ENCODE measurements at regions not wholly inside any gene's neighbourhood (a gene's known extent, or its start where the extent isn't known, plus 50 kb on each side); places are given as distances from the start of the nearest gene placed in this dataset.

DNA sequence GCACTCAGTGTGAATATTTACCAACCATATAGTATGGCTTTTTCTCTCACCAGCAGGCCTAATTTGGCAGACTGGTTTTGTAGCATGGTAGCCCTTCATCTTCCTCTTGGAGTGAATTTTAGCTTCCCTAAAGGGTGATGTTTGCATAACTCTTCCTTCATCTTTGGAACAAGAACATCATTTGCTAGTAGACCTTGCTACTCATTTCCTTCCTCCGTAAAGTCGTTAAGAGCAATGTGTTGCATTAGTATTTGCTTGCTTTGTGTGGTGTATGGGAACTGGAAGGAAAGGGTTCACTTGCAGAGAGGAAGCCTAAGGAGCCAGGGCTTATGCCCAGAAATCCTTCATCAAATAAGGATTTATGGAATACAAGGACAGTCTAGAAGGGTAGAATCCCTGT, 50.2 kb upstream of the PGRMC2 start:
- TF ChIP-seq, protein P1, sequence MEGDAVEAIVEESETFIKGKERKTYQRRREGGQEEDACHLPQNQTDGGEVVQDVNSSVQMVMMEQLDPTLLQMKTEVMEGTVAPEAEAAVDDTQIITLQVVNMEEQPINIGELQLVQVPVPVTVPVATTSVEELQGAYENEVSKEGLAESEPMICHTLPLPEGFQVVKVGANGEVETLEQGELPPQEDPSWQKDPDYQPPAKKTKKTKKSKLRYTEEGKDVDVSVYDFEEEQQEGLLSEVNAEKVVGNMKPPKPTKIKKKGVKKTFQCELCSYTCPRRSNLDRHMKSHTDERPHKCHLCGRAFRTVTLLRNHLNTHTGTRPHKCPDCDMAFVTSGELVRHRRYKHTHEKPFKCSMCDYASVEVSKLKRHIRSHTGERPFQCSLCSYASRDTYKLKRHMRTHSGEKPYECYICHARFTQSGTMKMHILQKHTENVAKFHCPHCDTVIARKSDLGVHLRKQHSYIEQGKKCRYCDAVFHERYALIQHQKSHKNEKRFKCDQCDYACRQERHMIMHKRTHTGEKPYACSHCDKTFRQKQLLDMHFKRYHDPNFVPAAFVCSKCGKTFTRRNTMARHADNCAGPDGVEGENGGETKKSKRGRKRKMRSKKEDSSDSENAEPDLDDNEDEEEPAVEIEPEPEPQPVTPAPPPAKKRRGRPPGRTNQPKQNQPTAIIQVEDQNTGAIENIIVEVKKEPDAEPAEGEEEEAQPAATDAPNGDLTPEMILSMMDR (IDR thresholded peaks at IDR 0.05), result no peak
- no peak for TF ChIP-seq EZH2 (IDR thresholded peaks at IDR 0.05; ENCODE audit: borderline replicate concordance, insufficient read depth, low read depth, low read length, poor library complexity, severe bottlenecking)
